ENCODE measurements at regions not wholly inside any gene's neighbourhood (a gene's known extent, or its start where the extent isn't known, plus 50 kb on each side); places are given as distances from the start of the nearest gene placed in this dataset.

DNA sequence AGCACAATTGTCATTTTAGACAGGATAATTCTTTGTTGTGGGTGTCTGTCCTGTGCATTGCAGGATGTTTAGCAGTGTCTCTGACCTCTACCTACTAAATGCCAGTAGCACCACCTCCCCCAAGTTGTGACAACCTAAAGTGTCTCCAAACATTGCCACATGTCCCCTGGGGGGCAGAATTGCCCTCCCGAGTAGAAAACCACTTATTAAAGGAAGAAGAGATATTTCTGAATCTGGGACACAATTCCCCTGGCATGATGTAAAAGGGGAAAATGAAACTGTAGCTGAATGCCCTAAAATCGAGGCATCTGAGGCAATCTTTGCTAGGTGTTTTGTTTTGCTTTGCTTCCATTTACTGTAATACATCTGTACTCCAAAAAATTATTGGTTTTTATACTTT, 116.8 kb upstream of the NAP1L1 start:
- in situ Hi-C loops (cut with HindIII; ENCODE audit: low sequenced_read_pairs): no loop called here
- TF ChIP-seq, protein P1, sequence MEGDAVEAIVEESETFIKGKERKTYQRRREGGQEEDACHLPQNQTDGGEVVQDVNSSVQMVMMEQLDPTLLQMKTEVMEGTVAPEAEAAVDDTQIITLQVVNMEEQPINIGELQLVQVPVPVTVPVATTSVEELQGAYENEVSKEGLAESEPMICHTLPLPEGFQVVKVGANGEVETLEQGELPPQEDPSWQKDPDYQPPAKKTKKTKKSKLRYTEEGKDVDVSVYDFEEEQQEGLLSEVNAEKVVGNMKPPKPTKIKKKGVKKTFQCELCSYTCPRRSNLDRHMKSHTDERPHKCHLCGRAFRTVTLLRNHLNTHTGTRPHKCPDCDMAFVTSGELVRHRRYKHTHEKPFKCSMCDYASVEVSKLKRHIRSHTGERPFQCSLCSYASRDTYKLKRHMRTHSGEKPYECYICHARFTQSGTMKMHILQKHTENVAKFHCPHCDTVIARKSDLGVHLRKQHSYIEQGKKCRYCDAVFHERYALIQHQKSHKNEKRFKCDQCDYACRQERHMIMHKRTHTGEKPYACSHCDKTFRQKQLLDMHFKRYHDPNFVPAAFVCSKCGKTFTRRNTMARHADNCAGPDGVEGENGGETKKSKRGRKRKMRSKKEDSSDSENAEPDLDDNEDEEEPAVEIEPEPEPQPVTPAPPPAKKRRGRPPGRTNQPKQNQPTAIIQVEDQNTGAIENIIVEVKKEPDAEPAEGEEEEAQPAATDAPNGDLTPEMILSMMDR (IDR thresholded peaks at IDR 0.05; ENCODE audit: low read depth, low read length): no peak
- no peak for DNase-seq (ENCODE audit: low read depth, low spot score)
- no peak overlapping the region for H3K4me3 ChIP-seq (ENCODE audit: low read depth, low read length)

DNA sequence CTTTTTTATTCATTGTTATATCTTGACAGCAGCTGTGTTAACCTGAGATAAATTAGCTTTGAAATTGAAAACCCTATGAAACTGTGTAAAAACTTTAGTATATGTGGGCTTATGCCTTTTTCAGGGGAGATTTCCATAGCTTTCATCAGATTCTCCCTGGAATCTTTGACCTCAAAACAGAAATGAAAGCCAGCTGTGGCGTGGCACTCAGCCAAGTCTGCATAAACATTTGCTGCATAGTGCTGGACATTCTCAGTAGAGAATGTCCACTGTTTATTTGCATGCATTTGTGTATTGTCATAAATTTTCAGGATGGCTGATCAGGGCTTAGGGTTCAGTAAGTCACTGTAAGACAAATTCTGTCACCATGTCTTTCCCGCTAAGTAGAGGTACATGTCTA, 115.3 kb upstream of the NAP1L1 start:
- TF ChIP-seq, protein P1 (IDR thresholded peaks at IDR 0.05; ENCODE audit: low read depth, low read length): no peak
- H3K4me3 ChIP-seq (ENCODE audit: low read depth, low read length): no peak overlapping the region
- DNase-seq (ENCODE audit: low read depth, low spot score): peak; percentile 77
- in situ Hi-C loops (cut with HindIII; ENCODE audit: low sequenced_read_pairs): no loop called here

DNA sequence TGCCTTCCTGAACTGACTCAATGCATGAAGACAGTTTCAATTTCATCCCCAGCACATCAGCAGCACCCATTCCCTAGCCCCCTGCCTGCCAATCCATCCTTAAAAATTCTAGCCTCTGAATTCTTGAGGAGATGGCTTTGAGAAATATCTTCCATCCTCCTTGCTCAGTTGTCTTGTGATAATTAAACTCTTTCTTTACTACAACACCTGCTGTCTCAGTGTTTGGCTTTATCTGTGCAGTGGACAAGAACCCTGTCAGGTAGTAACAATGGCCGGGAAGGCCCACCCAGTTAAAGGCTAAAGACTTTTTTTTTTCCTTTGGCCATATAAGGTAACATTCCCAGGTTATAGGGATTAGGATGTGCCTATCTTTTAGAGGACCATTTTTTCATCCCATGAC, 114.4 kb upstream of the NAP1L1 start:
- DNase-seq (ENCODE audit: low read depth, low spot score): no peak
- TF ChIP-seq, protein P1 (IDR thresholded peaks at IDR 0.05; ENCODE audit: low read depth, low read length): no peak
- no peak overlapping the region for H3K4me3 ChIP-seq (ENCODE audit: low read depth, low read length)
- in situ Hi-C loops (cut with HindIII; ENCODE audit: low sequenced_read_pairs): no loop called here

DNA sequence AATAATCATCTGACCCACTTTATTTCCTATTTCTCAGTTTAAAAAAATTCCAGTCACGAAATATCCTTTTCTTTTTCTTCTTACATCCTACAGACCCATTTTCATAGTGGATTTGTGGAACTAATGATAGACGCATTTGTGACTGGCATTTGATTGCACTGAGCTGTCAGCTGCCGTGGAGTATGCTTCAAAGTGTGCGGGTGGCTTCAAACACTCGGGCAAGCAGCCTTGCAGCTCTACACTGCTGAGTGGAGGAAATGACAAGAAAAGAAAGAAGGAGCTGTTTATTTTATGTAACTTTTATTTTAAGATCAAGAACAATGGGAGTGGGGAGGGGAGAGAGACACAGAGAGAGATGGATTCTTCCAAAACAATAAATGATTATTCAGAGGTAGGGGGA, 112.8 kb upstream of the NAP1L1 start:
- H3K4me3 ChIP-seq (ENCODE audit: low read depth, low read length): no peak overlapping the region
- TF ChIP-seq, protein P1 (IDR thresholded peaks at IDR 0.05; ENCODE audit: low read depth, low read length): no peak
- no peak for DNase-seq (ENCODE audit: low read depth, low spot score)
- in situ Hi-C loops (cut with HindIII; ENCODE audit: low sequenced_read_pairs): no loop called here

DNA sequence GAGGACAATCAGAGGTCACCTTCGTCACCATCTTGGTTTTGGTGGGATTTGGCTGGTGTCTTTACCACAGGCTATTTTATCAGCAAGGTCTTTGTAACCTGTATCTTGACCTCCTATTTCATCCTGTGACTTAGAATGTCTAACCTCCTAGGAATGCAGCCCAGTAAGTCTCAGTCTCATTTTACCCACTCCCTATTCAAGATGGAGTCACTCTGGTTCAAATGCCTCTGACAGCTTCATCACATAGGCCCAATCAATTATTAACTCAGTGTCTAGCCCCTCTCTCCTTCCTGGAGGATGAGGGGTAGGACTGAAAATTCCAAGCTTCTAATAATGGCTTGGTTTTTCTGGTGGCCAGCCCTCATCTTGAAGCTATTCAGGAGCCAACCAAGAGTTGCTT, 111.4 kb upstream of the NAP1L1 start:
- no peak for DNase-seq (ENCODE audit: low read depth, low spot score)
- in situ Hi-C loops (cut with HindIII; ENCODE audit: low sequenced_read_pairs): no loop called here
- TF ChIP-seq, protein P1 (IDR thresholded peaks at IDR 0.05; ENCODE audit: low read depth, low read length): no peak
- no peak overlapping the region for H3K4me3 ChIP-seq (ENCODE audit: low read depth, low read length)

DNA sequence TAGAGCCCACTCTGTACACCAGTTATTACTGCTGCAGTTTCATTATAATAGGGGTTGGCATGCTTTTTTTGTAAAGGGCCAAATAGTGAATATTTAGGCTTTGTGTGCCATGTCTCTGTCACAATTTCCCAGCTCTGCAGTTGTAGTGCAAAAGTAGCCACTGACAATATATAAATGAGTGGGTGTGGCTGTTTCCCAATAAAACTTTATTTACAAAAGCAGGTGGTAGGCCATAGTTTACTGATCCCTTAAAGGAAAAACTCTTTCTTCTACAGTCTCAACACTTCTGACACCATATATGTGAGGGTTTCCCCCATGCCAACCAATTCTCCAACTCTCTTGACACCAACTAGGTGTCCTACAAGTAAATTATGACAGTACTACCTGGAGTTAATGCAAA, 110.2 kb upstream of the NAP1L1 start:
- TF ChIP-seq, protein P1 (IDR thresholded peaks at IDR 0.05; ENCODE audit: low read depth, low read length): no peak
- no peak overlapping the region for H3K4me3 ChIP-seq (ENCODE audit: low read depth, low read length)
- in situ Hi-C loops (cut with HindIII; ENCODE audit: low sequenced_read_pairs): no loop called here
- no peak for DNase-seq (ENCODE audit: low read depth, low spot score)

DNA sequence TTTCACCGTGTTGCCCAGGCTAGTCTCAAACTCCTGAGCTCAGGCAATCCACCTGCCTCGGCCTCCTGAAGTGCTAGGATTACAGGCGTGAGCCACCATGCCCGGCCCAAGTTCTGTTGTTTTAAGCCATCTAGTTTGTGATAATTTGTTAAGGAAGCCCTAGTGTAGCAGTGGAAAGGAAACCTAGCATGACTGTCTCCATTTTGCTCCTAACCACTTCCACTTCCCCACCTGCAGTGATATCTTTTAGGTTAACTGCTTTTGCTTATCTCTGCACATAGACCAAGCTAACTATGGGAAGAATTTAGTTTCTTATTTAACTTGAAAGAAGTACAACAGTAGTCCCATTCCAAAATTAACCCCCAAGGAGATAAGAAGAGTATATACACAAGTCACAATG, 109.5 kb upstream of the NAP1L1 start:
- in situ Hi-C loops (cut with HindIII; ENCODE audit: low sequenced_read_pairs): no loop called here
- DNase-seq (ENCODE audit: low read depth, low spot score): no peak
- TF ChIP-seq, protein P1 (IDR thresholded peaks at IDR 0.05; ENCODE audit: low read depth, low read length): no peak
- H3K4me3 ChIP-seq (ENCODE audit: low read depth, low read length): no peak overlapping the region
